Stimulated activated CD8-positive, alpha-beta memory T cell treated with anti-CD3 and anti-CD28 coated beads, Interleukin-7, amount 100 ng/mL, for 4 hours (primary cell): ENCODE measurements at regions not wholly inside any gene's neighbourhood (a gene's known extent, or its start where the extent isn't known, plus 50 kb on each side); places are given as distances from the start of the nearest gene placed in this dataset.

Experiments
- DNase-seq, 2 donors: peaks; one replicate each; pipeline ENCODE4 v3.0.0-alpha.2; 2020; ENCODE audit warnings: low read depth in 2 of 2

DNA sequence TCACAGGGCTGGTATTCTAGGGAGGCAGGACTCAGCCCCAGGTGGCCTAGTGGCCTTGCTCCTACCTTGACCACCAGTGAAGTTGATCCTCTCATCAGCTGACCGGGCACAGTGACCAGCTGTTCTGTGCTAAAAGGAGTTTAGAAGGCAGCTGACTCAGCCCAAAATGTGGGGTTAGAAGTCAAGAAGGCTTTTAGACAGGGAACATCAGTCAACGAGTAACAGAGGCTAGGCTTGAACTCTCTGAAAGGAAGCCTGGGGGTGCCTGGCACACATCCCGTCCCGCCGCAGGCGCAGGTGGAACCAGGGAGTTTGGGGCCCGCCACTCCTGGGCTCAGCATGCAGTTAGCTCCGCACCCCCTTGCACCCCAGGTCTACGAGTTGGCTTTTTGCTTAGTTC is 114.9 kb upstream of the SLC45A1 start:
- DNase-seq: no peak

GRCh38 chr1:8202182-8202905 is 115.6 kb upstream of the SLC45A1 start:
- no peak for DNase-seq

DNA sequence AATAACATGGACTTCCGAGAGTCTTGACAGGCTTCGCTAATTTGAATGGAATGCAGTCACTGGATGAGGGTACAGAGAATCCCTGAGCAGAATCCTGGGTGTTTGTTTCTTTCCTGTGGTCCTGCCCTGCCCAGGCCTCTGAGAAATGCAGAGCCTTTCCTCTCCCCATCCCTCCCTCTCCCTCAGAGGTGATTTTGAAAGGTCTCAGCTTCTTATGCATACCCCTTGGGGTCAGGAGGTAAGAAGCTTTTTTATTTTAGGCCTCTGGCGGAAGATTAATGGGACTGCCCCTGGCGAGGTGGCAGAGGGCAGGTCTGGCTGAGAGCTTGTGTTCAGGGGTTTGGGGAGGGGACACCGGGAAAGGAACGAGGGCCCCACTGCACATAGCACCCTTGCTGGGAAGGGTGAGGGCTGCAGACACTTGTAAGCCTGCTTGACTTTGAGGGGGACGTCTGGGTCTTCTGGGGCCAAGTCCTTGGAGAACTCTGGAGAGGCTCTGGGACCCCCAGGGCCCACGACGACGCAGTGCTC is 116.5 kb upstream of the SLC45A1 start:
- DNase-seq: no peak

GRCh38 chr1:8200317-8201115 is 117.4 kb upstream of the SLC45A1 start:
- DNase-seq: no peak

- DNase-seq: no peak
Measured at GRCh38 chr1:8198522-8198921, 119.4 kb upstream of the SLC45A1 start.

- no peak for DNase-seq
Measured at GRCh38 chr1:8197493-8198282, 120.2 kb upstream of the SLC45A1 start.

- DNase-seq: no peak
Measured at GRCh38 chr1:8194481-8195227, 123.3 kb upstream of the SLC45A1 start.

DNA sequence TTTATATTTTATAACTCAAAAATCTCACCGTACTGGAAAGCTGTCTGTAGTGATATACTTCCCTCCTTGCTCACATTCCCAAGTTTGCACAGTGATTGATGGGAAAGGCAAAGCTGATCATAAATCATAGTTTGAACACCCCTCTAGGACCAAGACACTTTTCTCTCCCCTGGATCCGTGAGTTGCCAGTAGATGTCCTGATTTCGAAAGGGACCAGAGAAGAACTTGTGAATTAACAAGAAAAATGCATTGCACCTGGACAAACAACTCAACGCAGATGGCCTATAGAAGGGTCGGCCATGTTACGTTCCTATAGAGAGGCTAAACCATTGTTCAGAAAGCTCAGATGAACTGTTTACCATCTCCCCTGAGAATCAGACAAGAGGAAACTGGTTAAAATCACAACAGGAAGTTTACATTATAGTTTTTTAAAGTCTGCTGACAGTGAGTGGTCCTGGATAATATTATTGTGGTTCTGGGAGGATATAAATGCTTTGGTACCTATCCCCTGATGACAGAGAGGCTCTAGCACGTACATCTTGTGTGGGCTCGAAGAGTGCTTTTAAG is 124.0 kb upstream of the SLC45A1 start:
- DNase-seq: no peak

- DNase-seq: no peak
Measured at GRCh38 chr1:8191474-8191873, 126.4 kb upstream of the SLC45A1 start.

GRCh38 chr1:8189931-8190483 is 127.9 kb upstream of the SLC45A1 start:
- no peak for DNase-seq

DNA sequence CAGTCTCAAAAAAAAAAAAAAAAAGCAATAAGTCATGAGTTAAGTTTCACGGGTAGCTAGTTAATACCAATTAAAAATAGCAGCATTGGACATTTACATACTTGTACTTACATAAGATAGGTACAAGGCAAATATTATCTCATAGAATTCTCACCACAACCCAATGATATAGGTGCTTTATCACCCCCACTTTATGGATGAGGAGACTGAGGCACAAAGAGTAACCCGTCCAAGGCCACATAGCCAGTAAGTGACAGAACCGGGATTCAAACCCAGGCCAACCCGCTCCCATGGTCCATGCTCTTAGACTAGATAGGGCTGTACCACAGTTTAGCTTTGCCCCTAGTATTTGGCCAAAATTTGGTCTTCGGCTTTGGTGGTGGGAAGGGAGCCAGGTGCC is 132.5 kb upstream of the SLC45A1 start:
- DNase-seq: no peak

GRCh38 chr1:8184301-8184700 is 133.6 kb upstream of the SLC45A1 start:
- DNase-seq: no peak

DNA sequence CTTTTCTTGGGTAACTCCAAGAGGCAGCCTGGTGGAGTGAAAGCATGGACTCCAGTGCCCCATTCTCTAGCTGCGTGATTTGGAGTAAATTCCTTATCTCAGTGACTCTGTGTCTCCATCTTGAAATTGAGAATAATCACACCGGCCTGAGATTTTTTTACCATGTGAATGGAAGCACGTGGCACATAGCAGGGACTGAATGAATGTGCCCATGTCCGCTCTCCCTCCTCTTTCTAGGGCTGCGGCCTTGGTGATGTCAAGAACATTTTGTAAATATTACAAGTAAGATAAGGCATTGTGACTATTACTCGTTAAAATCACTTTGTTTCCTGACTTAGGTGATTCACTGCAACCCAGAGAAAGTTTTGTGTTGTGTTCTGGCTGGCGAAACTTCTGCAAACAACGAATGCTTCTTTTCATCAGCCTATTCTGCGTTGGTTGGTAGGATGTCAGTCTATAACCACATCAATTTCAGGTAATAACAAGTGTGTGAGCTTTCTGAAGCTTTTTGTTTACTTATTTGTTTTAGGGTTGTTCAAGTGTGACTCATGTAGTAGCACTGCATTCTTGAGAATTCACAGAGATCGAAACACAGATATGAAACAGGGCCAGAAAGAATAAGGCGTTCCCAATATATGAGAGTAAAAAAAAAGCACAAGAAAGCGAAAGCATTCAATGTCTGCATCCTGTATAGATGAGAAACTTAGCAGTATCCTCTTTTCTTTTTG is 135.7 kb upstream of the SLC45A1 start:
- no peak for DNase-seq

DNA sequence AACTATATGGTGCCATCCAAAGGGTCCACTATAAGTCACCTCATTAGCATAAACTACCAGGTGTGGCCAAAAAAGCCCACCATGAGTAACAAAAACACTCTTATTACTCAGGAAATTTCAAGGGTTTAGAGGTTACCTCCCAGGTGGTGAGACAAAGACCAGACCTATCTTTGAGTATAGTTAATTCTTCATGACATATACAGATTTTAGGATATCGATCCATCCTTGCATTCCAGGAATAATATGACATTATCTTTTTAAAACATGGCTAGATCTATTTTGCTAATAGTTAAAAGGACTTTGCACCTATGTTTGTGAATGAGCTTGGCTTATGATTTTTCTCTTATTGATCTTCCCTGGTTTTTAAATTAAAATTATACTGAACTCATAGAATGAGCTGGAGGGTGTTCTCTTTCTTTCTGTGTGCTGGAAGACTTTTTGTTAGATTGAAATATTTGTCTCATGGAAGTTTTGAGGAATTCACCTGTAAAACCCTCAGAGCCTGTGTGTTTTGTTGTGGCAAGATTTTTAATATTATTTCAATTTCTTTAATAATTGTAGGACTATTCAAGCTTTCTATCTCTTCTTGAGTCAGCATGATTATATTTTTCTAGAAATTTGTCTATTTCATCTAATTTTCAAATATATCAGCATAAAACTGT is 138.7 kb upstream of the SLC45A1 start:
- no peak for DNase-seq

- DNase-seq: no peak
Measured at GRCh38 chr1:8176279-8176678, 141.6 kb upstream of the SLC45A1 start.

GRCh38 chr1:8174807-8175206 is 143.1 kb upstream of the SLC45A1 start:
- no peak for DNase-seq

DNA sequence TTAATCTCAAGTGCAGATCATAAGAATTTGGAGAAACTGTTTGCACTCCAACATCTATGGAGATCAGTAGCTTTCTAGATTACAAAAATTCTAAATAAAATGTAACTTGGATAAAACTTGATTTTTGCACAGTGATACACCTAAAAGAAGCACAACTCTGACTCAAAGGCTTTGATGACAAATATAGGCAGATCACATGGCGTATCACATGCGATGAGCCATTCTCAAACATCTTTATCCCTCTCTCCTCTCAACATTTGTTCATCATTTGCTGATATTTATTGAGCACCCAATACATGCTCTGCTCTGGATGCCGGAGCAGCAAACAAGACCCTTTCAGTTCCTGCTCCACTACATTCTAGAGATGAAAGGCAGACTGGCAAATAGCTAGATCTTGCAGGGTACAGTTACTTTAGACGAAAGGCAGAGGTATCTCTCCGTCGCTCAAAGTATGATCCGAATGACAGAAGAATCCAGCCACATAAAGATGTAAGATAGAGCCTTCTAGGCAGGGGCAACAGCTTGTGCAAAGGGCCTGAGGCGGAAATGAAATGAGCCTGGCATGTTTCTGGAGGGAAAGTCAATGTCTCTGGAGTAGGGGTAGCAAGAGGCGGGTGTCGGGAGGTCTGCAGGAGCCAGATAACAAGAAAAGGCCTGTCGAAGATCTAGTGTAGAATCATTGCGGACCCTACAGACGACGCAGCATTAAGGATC is 145.8 kb upstream of the ERRFI1 start:
- DNase-seq: no peak

DNA sequence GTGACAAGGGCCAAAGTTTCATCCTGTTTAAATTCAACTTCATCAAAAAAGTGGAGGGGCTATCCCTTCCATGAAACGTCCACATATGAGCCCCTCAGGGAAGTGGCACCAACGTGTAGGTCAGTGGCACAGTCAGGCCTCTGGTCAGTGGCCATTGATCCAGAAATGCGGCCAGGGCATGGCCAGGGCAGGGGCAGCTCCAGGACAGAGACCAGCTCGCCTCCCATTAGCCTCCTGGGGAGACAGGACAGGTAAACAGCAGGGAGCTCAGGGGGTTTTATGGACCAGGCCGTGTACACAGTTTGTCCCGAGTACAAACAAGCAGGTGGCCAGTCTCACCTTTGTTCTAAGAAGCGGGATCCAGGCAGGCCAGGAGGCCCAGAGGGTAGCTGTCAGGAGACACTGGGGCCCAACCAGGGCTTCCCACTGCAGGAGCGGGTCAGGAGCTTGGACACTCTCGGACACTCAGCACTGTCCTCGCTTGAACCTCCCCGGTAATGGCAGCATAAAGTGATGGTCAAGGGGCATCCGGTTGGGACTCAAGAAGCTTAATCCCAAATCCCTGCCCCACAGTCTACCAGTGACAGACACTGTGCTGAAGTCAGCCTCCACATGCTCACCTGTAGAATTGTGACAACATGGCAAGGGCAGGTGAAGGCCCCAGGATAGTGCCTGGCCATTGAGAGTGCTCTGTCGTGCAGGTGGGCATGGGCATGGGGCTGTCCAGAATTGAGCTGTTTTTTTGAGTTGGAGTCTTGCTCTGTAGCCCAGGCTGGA is 144.1 kb upstream of the ERRFI1 start:
- no peak for DNase-seq
